HG03045 (cell line): ENCODE measurements at regions not wholly inside any gene's neighbourhood (a gene's known extent, or its start where the extent isn't known, plus 50 kb on each side); places are given as distances from the start of the nearest gene placed in this dataset.

Experiments
- ATAC-seq: cut with Tn5 transposase; IDR thresholded peaks from one replicate; pipeline ENCODE4 v1.9.1; 2021; ENCODE audit warnings: mild to moderate bottlenecking, moderate library complexity; ENCODE audit not compliant: unreplicated experiment

- no peak for ATAC-seq
These were observed 105.3 kb downstream of the AKAIN1 start for GRCh38 chr18:5091741-5092140.

- no peak for ATAC-seq
These were observed 121.8 kb downstream of the AKAIN1 start for GRCh38 chr18:5075297-5075696.

GRCh38 chr18:5073026-5073944 lies 123.8 kb downstream of the AKAIN1 start:
- ATAC-seq, result no peak

- ATAC-seq, result no peak
These were observed 128.2 kb downstream of the AKAIN1 start for GRCh38 chr18:5068851-5069250.

- ATAC-seq, result no peak
These were observed 130.6 kb downstream of the AKAIN1 start for GRCh38 chr18:5066380-5066977.

- no peak for ATAC-seq
These were observed 131.4 kb downstream of the AKAIN1 start for GRCh38 chr18:5065615-5066014.

- no peak for ATAC-seq
These were observed 132.2 kb downstream of the AKAIN1 start for GRCh38 chr18:5064841-5065370.

- no peak for ATAC-seq
These were observed 135.3 kb downstream of the AKAIN1 start for GRCh38 chr18:5061785-5062184.

- ATAC-seq, result no peak
These were observed 136.5 kb downstream of the AKAIN1 start for GRCh38 chr18:5060543-5060942.

GRCh38 chr18:5059696-5060032 lies 137.4 kb downstream of the AKAIN1 start:
- ATAC-seq, result no peak

- ATAC-seq, result no peak
These were observed 138.0 kb downstream of the AKAIN1 start for GRCh38 chr18:5058768-5059695.

GRCh38 chr18:5057386-5058348 lies 139.4 kb downstream of the AKAIN1 start:
- peak; percentile 63 for ATAC-seq

- no peak for ATAC-seq
These were observed 144.6 kb downstream of the AKAIN1 start for GRCh38 chr18:5052491-5052890.

- ATAC-seq, result no peak
These were observed 145.8 kb downstream of the AKAIN1 start for GRCh38 chr18:5051207-5051606.

- ATAC-seq, result no peak
These were observed 147.9 kb downstream of the AKAIN1 start for GRCh38 chr18:5049124-5049523.

GRCh38 chr18:5040476-5040875 lies 156.6 kb downstream of the AKAIN1 start:
- no peak for ATAC-seq

- ATAC-seq, result no peak
These were observed 160.5 kb downstream of the AKAIN1 start for GRCh38 chr18:5036523-5036922.

GRCh38 chr18:5031216-5031615 lies 165.8 kb downstream of the AKAIN1 start:
- no peak for ATAC-seq

GRCh38 chr18:5030636-5031035 lies 166.4 kb downstream of the AKAIN1 start:
- no peak for ATAC-seq

GRCh38 chr18:5029592-5029991 lies 167.5 kb downstream of the AKAIN1 start:
- no peak for ATAC-seq
